Stomach (tissue), 8 donors: ENCODE measurements at regions not wholly inside any gene's neighbourhood (a gene's known extent, or its start where the extent isn't known, plus 50 kb on each side); places are given as distances from the start of the nearest gene placed in this dataset.
A peak's percentile ranks its signal among the peaks of the same experiment; 100 is the strongest.

Source experiments
- DNase-seq, 2 donors: peaks; one replicate each; pipeline versions ENCODE4 v3.0.0 to v3.0.0-alpha.2; 2013 to 2019
- H3K27ac ChIP-seq, 5 donors: fragments of 200-600 bp in 4 of 5; sonication (generic) in 4 of 5; one replicate each; pipeline ENCODE4 v1.5.1; 2013 to 2019; ENCODE audit warnings: mild to moderate bottlenecking in 1 of 5, moderate library complexity in 1 of 5
- H3K27me3 ChIP-seq, 3 donors: fragments of 200-600 bp; sonication (generic); one replicate each; pipeline ENCODE4 v1.5.1; 2017 to 2019; ENCODE audit warnings: mixed run types in 1 of 3
- H3K36me3 ChIP-seq, 4 donors: fragments of 200-600 bp; sonication (generic); 1 replicate in 3 of 4; 2 replicates in 1 of 4; pipeline ENCODE4 v1.5.1; 2016 to 2019
- H3K4me1 ChIP-seq, 4 donors: fragments of 200-600 bp; sonication (generic); one replicate each; pipeline ENCODE4 v1.5.1; 2016 to 2019
- H3K4me3 ChIP-seq, 4 donors: fragments of 200-600 bp; sonication (generic) in 3 of 4; one replicate each; pipeline ENCODE4 v1.5.1; 2016 to 2019; ENCODE audit warnings: mild to moderate bottlenecking in 1 of 4
- H3K9me3 ChIP-seq, 4 donors: fragments of 200-600 bp; sonication (generic); one replicate each; pipeline ENCODE4 v1.5.1; 2016 to 2019
- EP300 ChIP-seq: sonication (generic); formaldehyde crosslinking; IDR thresholded peaks from one replicate; pipeline ENCODE4 v1.6.1; 2017; ENCODE audit warnings: antibody characterized with exemption
- POLR2A ChIP-seq, 4 donors: fragments of 450-650 bp; IDR thresholded peaks; one replicate each; pipeline ENCODE4 v1.6.1; 2016; ENCODE audit warnings: antibody characterized with exemption in 4 of 4, control low read depth in 2 of 4, mild to moderate bottlenecking in 1 of 4, moderate library complexity in 1 of 4
- POLR2AphosphoS5 ChIP-seq, 3 donors: sonication (generic); formaldehyde crosslinking; IDR thresholded peaks; one replicate each; pipeline ENCODE4 v1.6.1; 2016; ENCODE audit warnings: antibody characterized with exemption in 3 of 3
- WGBS, 5 donors: extraction: QIAGEN DNeasy Blood & Tissue Kit in 3 of 5; methylation state at CpG; one replicate each; pipeline versions ENCODE4 v1.1.5 to v1.1.7; 2013 to 2018; 5-methylcytosine and 5-hydroxymethylcytosine counted together
- intact Hi-C: fragments of 100-400 bp; cut with DNase I; formaldehyde crosslinking; loops from one replicate; pipeline ENCODE4 v1.15.1; 2023; ENCODE audit warnings: low total_unique reads
- TF ChIP-seq, protein P1 (sequence below), 7 experiments: fragments of 450-650 bp in 4 of 7; fragments of 200-600 bp in 3 of 7; sonication (generic) in 3 of 7; IDR thresholded peaks; one replicate each; pipeline ENCODE4 v1.5.1; 2016 to 2019; ENCODE audit warnings: antibody characterized with exemption in 7 of 7, control low read depth in 2 of 7, mild to moderate bottlenecking in 1 of 7
- donor health status: healthy with polysubstance abuse.
- donor health status: Bipolar disorder and iron deficiency.
- donor health status: healthy.

- Histone ChIP-seq H3K27me3 (no peaks in the 10 kb centered on the region), H3K4me1 (peaks cover 58 to 87% (median 82%) of the 10 kb centered on the region in 4 donors), H3K9me3 (no peaks in the 10 kb centered on the region), H3K27ac (peak overlapping the region; percentile 2 to 88 (median 82)), H3K36me3 (no peaks in the 10 kb centered on the region), H3K4me3 (no peak overlapping the region)
- intact Hi-C loops = no loop called here
- WGBS, 5 donors = 78 to 90% (median 90%) methylated on average over 7 of the region's 7 CpGs
- no peak for TF ChIP-seq EP300
- no peak for TF ChIP-seq POLR2A (IDR thresholded peaks at IDR 0.05)
- DNase-seq = no peak
Observed at GRCh38 chr9:89666364-89666763, 61.6 kb downstream of the GADD45G start.

DNA sequence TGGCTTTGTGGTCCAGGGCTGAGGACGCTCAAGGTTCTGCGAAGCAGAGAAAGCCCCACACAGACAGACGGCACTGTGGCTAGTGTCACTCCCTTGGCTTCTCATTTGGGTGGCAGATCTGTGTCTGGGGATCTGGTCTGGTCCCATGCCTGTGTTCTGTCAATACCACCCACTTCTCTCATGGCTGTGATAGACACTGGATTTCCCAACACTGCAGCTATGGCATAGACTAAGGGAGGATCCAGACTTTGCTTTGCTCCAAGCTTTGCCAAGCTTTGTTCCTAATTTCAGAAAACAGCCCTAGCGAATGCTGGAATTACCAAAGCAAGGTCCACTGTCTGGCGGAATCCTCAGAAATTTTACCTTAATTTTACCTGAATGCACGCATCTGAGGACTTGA, 62.1 kb downstream of the GADD45G start:
- Histone ChIP-seq H3K4me1 (peaks cover 53 to 81% (median 77%) of the 10 kb centered on the region in 4 donors), H3K9me3 (no peaks in the 10 kb centered on the region), H3K36me3 (no peaks in the 10 kb centered on the region), H3K27ac (peak overlapping the region; percentile 16 to 88 (median 82)), H3K27me3 (no peaks in the 10 kb centered on the region), H3K4me3 (no peak overlapping the region)
- no peak for TF ChIP-seq EP300
- TF ChIP-seq, protein P1, sequence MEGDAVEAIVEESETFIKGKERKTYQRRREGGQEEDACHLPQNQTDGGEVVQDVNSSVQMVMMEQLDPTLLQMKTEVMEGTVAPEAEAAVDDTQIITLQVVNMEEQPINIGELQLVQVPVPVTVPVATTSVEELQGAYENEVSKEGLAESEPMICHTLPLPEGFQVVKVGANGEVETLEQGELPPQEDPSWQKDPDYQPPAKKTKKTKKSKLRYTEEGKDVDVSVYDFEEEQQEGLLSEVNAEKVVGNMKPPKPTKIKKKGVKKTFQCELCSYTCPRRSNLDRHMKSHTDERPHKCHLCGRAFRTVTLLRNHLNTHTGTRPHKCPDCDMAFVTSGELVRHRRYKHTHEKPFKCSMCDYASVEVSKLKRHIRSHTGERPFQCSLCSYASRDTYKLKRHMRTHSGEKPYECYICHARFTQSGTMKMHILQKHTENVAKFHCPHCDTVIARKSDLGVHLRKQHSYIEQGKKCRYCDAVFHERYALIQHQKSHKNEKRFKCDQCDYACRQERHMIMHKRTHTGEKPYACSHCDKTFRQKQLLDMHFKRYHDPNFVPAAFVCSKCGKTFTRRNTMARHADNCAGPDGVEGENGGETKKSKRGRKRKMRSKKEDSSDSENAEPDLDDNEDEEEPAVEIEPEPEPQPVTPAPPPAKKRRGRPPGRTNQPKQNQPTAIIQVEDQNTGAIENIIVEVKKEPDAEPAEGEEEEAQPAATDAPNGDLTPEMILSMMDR (IDR thresholded peaks at IDR 0.05) = no peak
- no peak for TF ChIP-seq POLR2AphosphoS5 (IDR thresholded peaks at IDR 0.05)
- no peak for TF ChIP-seq POLR2A (IDR thresholded peaks at IDR 0.05)
- no peak for DNase-seq
- 87 to 96% (median 93%) methylated on average over 4 to 6 of the region's 6 CpGs for WGBS, 5 donors
- intact Hi-C loops = no loop called here

GRCh38 chr9:89667726-89668125, 62.9 kb downstream of the GADD45G start:
- Histone ChIP-seq H3K27ac (peak overlapping the region; percentile 80 to 91 (median 82)), H3K4me1 (peaks cover 47 to 74% (median 70%) of the 10 kb centered on the region in 4 donors)
- WGBS, 5 donors = 33 to 54% (median 39%) methylated on average over 8 of the region's 8 CpGs

DNA sequence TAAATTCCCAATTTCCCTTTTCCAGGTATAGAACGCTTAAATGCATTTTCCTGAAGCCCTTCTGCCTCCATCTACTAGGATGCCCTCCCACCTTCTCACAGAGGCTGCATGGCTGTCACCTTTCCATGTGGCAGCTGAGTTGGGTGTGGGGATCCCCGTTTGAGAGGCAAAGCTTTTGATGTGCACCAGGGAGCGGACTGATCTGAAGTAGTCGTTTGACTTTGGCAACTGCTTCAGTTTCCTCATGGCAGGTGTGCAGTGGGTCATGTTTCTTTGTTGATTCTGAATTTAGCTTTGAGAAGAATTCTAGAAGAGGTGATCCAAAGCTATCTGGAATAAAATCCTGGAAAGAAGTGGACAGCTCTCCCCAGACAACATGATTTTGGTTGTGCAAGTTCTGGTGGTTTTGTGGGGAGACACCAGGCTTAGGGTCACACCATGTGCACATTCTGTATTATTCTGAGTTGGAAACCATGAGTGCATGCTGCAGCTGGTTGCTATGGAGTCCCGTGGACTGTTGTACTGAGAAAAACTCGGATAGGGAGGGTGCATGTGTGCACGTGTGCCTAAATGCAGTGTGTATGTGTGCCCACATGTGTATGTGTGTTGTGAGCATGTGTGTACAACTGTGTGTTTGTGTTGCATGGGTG, 63.5 kb downstream of the GADD45G start:
- H3K27ac ChIP-seq = peak overlapping the region; percentile 80 to 91 (median 82)
- peak in 1 of 2 donors; percentile 64 for DNase-seq
- WGBS, 5 donors = 24 to 60% (median 35%) methylated on average over 7 of the region's 7 CpGs
- H3K4me1 ChIP-seq = peaks cover 41 to 67% (median 63%) of the 10 kb centered on the region in 4 donors
- TF ChIP-seq POLR2AphosphoS5 (IDR thresholded peaks at IDR 0.05) = no peak
- no peak for TF ChIP-seq EP300
- no peak for TF ChIP-seq POLR2A (IDR thresholded peaks at IDR 0.05)
- TF ChIP-seq, protein P1 (IDR thresholded peaks at IDR 0.05) = no peak
- no peak overlapping the region for H3K4me3 ChIP-seq
- no peaks in the 10 kb centered on the region for H3K36me3 ChIP-seq
- H3K9me3 ChIP-seq = no peaks in the 10 kb centered on the region
- H3K27me3 ChIP-seq = no peaks in the 10 kb centered on the region
- intact Hi-C loops = no loop called here

More at GRCh38 chr9:89667726-89668125, 62.9 kb downstream of the GADD45G start:
- intact Hi-C loops = no loop called here
- TF ChIP-seq POLR2AphosphoS5 (IDR thresholded peaks at IDR 0.05) = peak in 2 of 3 donors; percentile 88 to 92
- TF ChIP-seq, protein P1 (IDR thresholded peaks at IDR 0.05) = no peak
- Histone ChIP-seq H3K4me3 (no peak overlapping the region), H3K27me3 (no peaks in the 10 kb centered on the region), H3K36me3 (no peaks in the 10 kb centered on the region), H3K9me3 (no peaks in the 10 kb centered on the region)
- DNase-seq = peak; percentile 73 to 85

GRCh38 chr9:89668866-89669246, 64.0 kb downstream of the GADD45G start:
- TF ChIP-seq POLR2A (IDR thresholded peaks at IDR 0.05) = no peak
- TF ChIP-seq, protein P1 (IDR thresholded peaks at IDR 0.05) = no peak
- no peak for TF ChIP-seq EP300
- no peak for TF ChIP-seq POLR2AphosphoS5 (IDR thresholded peaks at IDR 0.05)
- intact Hi-C loops = no loop called here
- DNase-seq = no peak
- peak overlapping the region; percentile 80 to 91 (median 82) for H3K27ac ChIP-seq
- H3K4me3 ChIP-seq = no peak overlapping the region
- peaks cover 38 to 62% (median 58%) of the 10 kb centered on the region in 4 donors for H3K4me1 ChIP-seq
- H3K36me3 ChIP-seq = no peaks in the 10 kb centered on the region
- H3K27me3 ChIP-seq = no peaks in the 10 kb centered on the region
- no peaks in the 10 kb centered on the region for H3K9me3 ChIP-seq
- 80 to 91% (median 85%) methylated on average over 2 of the region's 2 CpGs for WGBS, 5 donors
